Fibroblast of the aortic adventitia (primary cell): ENCODE measurements at regions not wholly inside any gene's neighbourhood (a gene's known extent, or its start where the extent isn't known, plus 50 kb on each side); places are given as distances from the start of the nearest gene placed in this dataset.

Source experiments
- DNase-seq: peaks from one replicate; pipeline ENCODE4 v3.0.0-alpha.2; 2010; ENCODE audit warnings: low read depth
- H3K4me3 ChIP-seq: 2 replicates; pipeline ENCODE4 v1.5.1; 2011; ENCODE audit warnings: low read depth, mild to moderate bottlenecking, control low read depth, low read length, moderate library complexity
- CTCF ChIP-seq: IDR thresholded peaks from 2 replicates; pipeline ENCODE4 v1.5.1; 2011; ENCODE audit warnings: mild to moderate bottlenecking, low read length, control low read depth, inconsistent platforms; ENCODE audit not compliant: insufficient read depth

GRCh38 chr2:158740621-158741020, 54.5 kb upstream of the DAPL1 start:
- no peak for TF ChIP-seq CTCF
- peak; percentile 87 for DNase-seq
- H3K4me3 ChIP-seq, result no peak overlapping the region

- no peak overlapping the region for H3K4me3 ChIP-seq
- DNase-seq, result no peak
- no peak for TF ChIP-seq CTCF
These were observed 53.5 kb upstream of the DAPL1 start for GRCh38 chr2:158741625-158742024.

- no peak for DNase-seq
- TF ChIP-seq CTCF, result no peak
- H3K4me3 ChIP-seq, result no peak overlapping the region
These were observed 52.6 kb upstream of the DAPL1 start for GRCh38 chr2:158742536-158742935.

GRCh38 chr2:158743466-158743865, 51.7 kb upstream of the DAPL1 start:
- no peak for DNase-seq
- no peak for TF ChIP-seq CTCF
- no peak overlapping the region for H3K4me3 ChIP-seq

GRCh38 chr2:158743879-158744278, 51.2 kb upstream of the DAPL1 start:
- DNase-seq, result no peak
- no peak for TF ChIP-seq CTCF
- H3K4me3 ChIP-seq, result no peak overlapping the region

- no peak overlapping the region for H3K4me3 ChIP-seq
- DNase-seq, result peak; percentile 80
- peak; percentile 63 for TF ChIP-seq CTCF
These were observed 49.9 kb upstream of the DAPL1 start for GRCh38 chr2:158745067-158745865.
